HEK293T (cell line): ENCODE measurements at regions not wholly inside any gene's neighbourhood (a gene's known extent, or its start where the extent isn't known, plus 50 kb on each side); places are given as distances from the start of the nearest gene placed in this dataset.

ENCODE experiments used
- FOXM1 ChIP-seq: fragments of 450-650 bp; IDR thresholded peaks from 2 replicates; pipeline ENCODE4 v1.6.1; 2017; ENCODE audit warnings: mild to moderate bottlenecking, borderline replicate concordance
- NFRKB ChIP-seq: fragments of 450-650 bp; IDR thresholded peaks from 2 replicates; pipeline ENCODE4 v1.6.1; 2016; ENCODE audit warnings: mild to moderate bottlenecking, moderate library complexity
- TF ChIP-seq, protein P1 (sequence below): fragments of 450-650 bp; IDR thresholded peaks from 2 replicates; pipeline ENCODE4 v1.6.1; 2016

DNA sequence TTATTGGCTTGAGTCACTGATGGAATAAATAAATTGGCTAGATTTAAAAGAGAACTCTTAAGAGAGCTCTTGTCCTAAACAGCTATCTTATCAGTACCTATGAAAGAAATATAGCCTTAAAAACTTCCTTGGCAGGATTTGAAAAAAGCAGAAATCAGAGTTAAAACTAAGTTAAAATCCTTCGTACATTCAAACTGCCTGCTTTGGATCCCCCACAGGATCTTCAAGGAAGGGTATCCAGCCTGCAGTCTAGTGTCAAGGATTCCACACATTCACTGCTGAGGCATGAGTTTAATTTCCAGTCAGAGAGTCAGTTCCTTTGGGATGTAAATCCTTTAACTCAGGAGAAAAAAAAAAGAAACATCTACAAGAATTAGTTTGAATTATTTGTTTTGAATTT lies 242.9 kb upstream of the UBASH3B start:
- TF ChIP-seq FOXM1 (no peak), NFRKB (no peak)
- TF ChIP-seq, protein P1, sequence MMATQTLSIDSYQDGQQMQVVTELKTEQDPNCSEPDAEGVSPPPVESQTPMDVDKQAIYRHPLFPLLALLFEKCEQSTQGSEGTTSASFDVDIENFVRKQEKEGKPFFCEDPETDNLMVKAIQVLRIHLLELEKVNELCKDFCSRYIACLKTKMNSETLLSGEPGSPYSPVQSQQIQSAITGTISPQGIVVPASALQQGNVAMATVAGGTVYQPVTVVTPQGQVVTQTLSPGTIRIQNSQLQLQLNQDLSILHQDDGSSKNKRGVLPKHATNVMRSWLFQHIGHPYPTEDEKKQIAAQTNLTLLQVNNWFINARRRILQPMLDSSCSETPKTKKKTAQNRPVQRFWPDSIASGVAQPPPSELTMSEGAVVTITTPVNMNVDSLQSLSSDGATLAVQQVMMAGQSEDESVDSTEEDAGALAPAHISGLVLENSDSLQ = no peak
